ENCODE measurements at regions not wholly inside any gene's neighbourhood (a gene's known extent, or its start where the extent isn't known, plus 50 kb on each side); places are given as distances from the start of the nearest gene placed in this dataset.

DNA sequence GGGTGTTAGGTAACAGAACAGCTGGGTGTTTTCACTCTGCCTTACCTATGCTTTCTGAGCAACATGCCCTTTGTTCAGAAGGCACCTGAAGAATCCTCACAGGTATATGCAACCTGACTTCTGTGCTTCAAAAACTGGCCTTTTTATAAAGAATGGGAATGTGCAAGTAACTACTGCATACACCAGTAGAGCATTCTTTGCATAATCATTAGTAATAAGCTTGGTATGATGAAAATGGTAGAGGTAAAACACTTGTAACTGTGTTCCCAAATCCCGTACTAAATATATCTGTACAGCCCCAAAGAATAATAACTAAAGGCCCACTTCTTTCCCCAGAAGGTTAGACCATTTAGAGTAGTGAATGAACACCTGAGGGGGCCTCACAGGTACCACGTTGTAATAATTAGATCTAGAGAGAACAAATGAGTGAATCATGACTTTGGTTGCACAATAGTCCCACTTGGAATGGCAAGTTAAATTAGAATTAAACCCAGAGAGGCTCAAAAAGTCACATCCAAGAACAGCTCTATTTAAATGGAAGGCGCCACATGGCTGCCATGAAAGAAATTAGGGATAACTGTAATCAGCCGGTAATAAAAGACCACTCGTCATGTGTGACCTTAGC lies 413.9 kb downstream of the KLF12 start:
- H3K4me3 Mint-ChIP-seq (ENCODE audit: low read depth): no peak overlapping the region
- no peak for DNase-seq (ENCODE audit: low spot score, unreplicated experiment)
- peaks cover 11% of the 10 kb centered on the region for H3K4me1 Mint-ChIP-seq (ENCODE audit: low read depth)
- H3K36me3 Mint-ChIP-seq (ENCODE audit: insufficient read depth): peaks cover 4% of the 10 kb centered on the region
- H3K9me3 Mint-ChIP-seq (ENCODE audit: low read depth): no peaks in the 10 kb centered on the region
- no peak overlapping the region for H3K27ac Mint-ChIP-seq
- TF ChIP-seq, protein P1, sequence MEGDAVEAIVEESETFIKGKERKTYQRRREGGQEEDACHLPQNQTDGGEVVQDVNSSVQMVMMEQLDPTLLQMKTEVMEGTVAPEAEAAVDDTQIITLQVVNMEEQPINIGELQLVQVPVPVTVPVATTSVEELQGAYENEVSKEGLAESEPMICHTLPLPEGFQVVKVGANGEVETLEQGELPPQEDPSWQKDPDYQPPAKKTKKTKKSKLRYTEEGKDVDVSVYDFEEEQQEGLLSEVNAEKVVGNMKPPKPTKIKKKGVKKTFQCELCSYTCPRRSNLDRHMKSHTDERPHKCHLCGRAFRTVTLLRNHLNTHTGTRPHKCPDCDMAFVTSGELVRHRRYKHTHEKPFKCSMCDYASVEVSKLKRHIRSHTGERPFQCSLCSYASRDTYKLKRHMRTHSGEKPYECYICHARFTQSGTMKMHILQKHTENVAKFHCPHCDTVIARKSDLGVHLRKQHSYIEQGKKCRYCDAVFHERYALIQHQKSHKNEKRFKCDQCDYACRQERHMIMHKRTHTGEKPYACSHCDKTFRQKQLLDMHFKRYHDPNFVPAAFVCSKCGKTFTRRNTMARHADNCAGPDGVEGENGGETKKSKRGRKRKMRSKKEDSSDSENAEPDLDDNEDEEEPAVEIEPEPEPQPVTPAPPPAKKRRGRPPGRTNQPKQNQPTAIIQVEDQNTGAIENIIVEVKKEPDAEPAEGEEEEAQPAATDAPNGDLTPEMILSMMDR (IDR thresholded peaks at IDR 0.05; ENCODE audit: unreplicated experiment): no peak
- H3K27me3 Mint-ChIP-seq: no peaks in the 10 kb centered on the region

DNA sequence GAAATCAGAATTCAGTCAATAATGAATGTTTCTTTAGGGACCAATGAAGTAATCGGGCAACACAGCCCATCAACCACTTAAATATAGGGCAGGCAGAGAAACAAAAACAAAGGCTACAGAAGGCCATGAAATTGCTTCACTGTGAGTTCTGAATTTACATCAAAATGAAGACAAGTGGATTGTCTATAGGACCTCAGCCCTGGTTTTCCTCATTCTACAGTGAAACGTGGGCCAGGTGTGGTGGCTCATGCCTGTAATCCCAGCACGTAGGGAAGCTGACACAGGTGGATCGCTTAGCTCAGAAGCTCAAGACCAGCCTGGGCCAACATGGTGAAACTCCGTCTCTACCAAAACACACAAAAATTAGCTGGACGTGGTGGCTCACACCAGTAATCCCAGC lies 416.0 kb downstream of the KLF12 start:
- Mint-ChIP-seq H3K36me3 (ENCODE audit: insufficient read depth) (peaks cover 11% of the 10 kb centered on the region), H3K27me3 (no peaks in the 10 kb centered on the region), H3K4me3 (ENCODE audit: low read depth) (no peak overlapping the region), H3K9me3 (ENCODE audit: low read depth) (no peaks in the 10 kb centered on the region), H3K27ac (no peak overlapping the region), H3K4me1 (ENCODE audit: low read depth) (peaks cover 11% of the 10 kb centered on the region)
- DNase-seq (ENCODE audit: low spot score, unreplicated experiment): no peak
- TF ChIP-seq, protein P1 (IDR thresholded peaks at IDR 0.05; ENCODE audit: unreplicated experiment): no peak

GRCh38 chr13:73717632-73718031 lies 416.6 kb downstream of the KLF12 start:
- H3K4me3 Mint-ChIP-seq (ENCODE audit: low read depth): no peak overlapping the region
- no peak for DNase-seq (ENCODE audit: low spot score, unreplicated experiment)
- peaks cover 11% of the 10 kb centered on the region for H3K4me1 Mint-ChIP-seq (ENCODE audit: low read depth)
- H3K36me3 Mint-ChIP-seq (ENCODE audit: insufficient read depth): peaks cover 11% of the 10 kb centered on the region
- no peaks in the 10 kb centered on the region for H3K9me3 Mint-ChIP-seq (ENCODE audit: low read depth)
- H3K27ac Mint-ChIP-seq: no peak overlapping the region
- no peaks in the 10 kb centered on the region for H3K27me3 Mint-ChIP-seq
- TF ChIP-seq, protein P1 (IDR thresholded peaks at IDR 0.05; ENCODE audit: unreplicated experiment): no peak

GRCh38 chr13:73715911-73716510 lies 418.2 kb downstream of the KLF12 start:
- DNase-seq (ENCODE audit: low spot score, unreplicated experiment): no peak
- no peak overlapping the region for H3K4me3 Mint-ChIP-seq (ENCODE audit: low read depth)
- H3K4me1 Mint-ChIP-seq (ENCODE audit: low read depth): peaks cover 11% of the 10 kb centered on the region
- H3K36me3 Mint-ChIP-seq (ENCODE audit: insufficient read depth): peaks cover 15% of the 10 kb centered on the region
- H3K9me3 Mint-ChIP-seq (ENCODE audit: low read depth): no peaks in the 10 kb centered on the region
- H3K27ac Mint-ChIP-seq: no peak overlapping the region
- TF ChIP-seq, protein P1 (IDR thresholded peaks at IDR 0.05; ENCODE audit: unreplicated experiment): no peak
- no peaks in the 10 kb centered on the region for H3K27me3 Mint-ChIP-seq

GRCh38 chr13:73715114-73715910 lies 418.9 kb downstream of the KLF12 start:
- no peak overlapping the region for H3K27ac Mint-ChIP-seq
- no peak overlapping the region for H3K4me3 Mint-ChIP-seq (ENCODE audit: low read depth)
- H3K36me3 Mint-ChIP-seq (ENCODE audit: insufficient read depth): peaks cover 16% of the 10 kb centered on the region
- H3K4me1 Mint-ChIP-seq (ENCODE audit: low read depth): peaks cover 11% of the 10 kb centered on the region
- H3K9me3 Mint-ChIP-seq (ENCODE audit: low read depth): no peaks in the 10 kb centered on the region
- H3K27me3 Mint-ChIP-seq: no peaks in the 10 kb centered on the region
- no peak for DNase-seq (ENCODE audit: low spot score, unreplicated experiment)
- TF ChIP-seq, protein P1 (IDR thresholded peaks at IDR 0.05; ENCODE audit: unreplicated experiment): no peak

Measured in progenitor cell of endocrine pancreas (in vitro differentiated cells).